AML-193 (cell line): ENCODE measurements at regions not wholly inside any gene's neighbourhood (a gene's known extent, or its start where the extent isn't known, plus 50 kb on each side); places are given as distances from the start of the nearest gene placed in this dataset.
"Not testable (repeated sequence)": the region's sequence is repeated elsewhere in the genome, so short reads cannot be mapped to it uniquely, and the experiment has no call there.

Experiments used
- DNase-seq, 2 experiments: peaks; one replicate each; lab custom pipeline; 2025; lab: John Stamatoyannopoulos, UW

DNA sequence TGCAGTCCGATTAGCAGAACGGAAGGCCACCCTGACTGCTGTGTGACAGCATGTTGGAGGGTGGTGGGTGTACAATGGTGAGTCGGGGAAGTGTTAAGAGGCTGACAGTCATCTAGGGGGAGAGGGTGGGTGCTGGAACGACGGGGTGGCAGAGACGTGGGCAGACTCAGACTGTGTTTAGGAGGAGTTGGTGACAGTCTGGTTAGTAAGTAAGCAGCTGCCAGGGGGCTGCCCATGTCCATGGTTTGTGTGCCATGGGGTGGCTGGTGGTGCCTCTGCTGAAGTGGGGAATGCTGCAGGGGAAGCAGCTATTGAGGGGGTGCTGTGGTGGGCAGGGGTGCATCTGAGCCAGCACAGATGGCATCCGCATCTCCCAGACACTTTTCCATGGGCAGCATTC lies 51.3 kb upstream of the BOD1 start:
- no peak for DNase-seq

DNA sequence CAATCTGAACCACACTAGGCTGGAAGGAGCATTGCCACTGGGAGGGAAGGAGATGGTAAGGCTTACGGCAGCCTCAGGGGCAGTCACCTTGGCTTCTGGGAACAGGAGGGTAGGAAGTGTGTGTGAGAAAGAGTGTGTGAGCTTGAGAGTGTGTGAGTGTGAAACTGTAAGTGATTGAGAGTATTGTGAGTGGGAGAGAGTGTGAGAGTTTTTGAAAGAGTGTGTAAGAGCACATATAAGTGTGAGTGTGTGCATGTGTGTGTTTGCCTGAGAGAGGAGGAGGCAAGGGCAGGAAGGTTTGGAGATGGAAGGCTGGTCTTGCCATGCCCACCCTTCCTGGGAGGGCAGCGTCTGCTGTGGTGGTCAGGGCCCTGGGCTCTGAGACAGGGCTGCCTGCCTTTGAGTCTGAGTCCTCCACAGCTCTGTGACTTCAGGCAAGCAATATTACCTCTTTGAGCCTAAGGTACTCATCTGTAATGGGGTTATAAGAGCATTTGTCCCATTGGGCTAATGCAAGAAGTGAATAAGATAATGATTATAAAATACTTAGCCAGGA lies 51.9 kb upstream of the BOD1 start:
- no peak for DNase-seq

DNA sequence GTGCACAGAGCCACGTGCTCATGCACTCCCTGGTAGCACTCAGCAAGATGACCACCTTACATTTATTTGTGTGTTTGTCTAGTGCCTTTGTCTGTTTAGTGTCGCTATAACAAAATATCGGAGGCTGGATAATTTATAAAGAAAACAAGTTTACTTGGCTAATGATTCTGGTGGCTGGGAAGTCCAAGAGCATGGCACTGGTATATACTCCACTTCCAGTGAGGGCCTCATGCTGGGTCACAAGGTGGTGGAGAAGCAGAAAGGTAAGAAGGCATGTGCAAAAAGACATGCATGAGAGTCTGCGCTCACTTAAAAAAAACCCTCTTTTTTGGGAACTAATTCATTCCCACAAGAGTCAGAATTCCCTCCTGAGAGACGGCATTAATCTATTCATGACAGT lies 52.5 kb upstream of the BOD1 start:
- DNase-seq: no peak

DNA sequence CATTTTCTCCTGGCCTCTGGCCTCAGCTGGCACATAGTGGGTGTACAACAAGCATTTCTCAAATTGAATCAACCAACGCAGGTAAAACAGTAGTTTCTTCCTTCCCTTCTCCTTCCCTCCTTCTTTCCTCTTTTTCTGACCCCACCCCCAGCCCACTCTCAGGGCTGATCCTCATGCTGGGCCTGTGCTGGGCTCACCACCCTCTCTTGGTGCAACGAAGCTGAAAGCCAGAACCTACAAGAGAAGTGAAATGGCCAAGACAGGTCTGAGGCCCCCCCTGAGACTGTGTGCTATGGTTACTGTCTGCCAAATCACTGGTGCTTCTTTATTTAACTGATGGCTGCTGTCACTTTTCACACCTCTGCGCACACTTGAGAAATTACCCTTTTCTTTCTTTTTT lies 53.0 kb upstream of the BOD1 start:
- DNase-seq: no peak

DNA sequence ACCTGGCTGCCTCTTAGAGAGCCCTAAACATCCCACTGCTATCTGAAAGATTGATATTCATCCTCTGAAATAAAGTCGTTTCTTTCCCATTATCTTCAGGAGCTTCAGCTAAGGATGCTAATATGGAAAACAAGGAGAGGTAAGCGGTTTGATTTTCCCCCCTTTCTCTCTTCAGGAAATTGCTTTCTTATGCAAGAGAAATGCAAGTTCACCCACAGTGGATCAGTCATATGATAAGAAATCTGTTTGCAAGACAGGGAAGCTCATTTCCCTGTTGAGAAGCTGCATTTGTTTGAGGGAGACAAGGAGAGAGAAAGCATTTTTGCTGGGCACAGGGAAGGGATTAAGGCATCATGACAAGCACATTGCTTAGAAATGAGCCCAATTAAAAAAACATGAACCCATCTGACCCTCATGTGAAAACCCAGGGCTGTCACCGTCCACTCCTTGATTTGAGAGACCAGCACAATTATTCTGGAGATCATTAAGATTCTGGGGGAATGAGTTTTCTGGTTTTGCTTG lies 53.7 kb upstream of the BOD1 start:
- no peak for DNase-seq

DNA sequence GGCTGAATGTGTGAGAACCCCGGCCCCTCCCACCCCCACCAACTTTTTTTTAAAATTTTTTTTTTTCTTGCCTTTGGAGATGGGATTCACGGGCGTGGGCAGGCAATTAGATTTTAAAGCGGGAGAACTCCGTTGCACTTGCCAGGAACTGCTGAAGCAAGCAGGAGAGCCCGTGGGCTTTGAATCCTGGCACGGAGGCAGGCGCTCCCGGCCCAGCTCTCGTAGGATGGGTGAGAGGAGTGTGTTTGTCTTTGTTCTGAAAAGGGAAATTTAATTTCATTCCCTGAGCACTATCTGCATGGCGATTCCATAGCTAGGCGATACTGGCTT lies 54.3 kb upstream of the BOD1 start:
- DNase-seq: no peak

DNA sequence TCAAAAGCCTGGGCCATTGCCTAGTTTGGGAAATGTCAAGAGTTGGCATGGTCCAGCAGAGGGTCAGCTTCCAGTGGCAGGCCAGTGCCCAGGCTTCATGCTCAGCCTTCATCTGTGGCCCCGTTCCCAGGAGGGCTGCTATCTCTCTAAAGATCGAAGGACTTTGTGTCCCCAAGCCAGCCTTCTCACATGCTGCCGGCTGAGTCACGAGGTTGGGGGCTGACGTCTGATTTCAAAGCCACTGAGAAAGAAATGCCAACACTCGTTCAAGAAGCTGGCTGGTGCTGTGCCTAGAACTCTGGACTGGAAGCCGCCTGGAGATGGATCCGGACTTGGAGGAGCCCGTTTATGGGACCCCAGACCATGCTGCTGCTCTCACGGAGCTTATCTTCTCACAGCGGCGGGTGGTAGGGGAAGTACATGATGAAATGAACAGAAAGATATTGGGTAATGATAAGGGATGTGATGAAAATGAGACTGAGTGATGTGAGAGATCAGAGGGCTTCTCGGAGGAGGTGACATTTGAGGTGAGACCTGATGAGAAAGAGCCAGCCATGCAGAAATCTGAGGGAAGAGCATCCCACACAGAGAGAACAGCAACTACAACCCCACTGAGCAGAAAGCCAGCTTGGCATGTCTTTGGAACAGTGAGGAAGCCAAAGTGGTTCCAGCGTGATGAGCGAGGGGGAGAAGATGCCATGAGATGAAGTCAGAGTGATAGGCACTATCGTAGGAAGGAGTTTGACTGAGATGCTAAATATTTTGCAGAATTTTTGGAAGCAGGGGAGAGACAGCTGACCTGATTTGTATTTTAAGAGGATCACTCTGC lies 54.9 kb upstream of the BOD1 start:
- DNase-seq: no peak

DNA sequence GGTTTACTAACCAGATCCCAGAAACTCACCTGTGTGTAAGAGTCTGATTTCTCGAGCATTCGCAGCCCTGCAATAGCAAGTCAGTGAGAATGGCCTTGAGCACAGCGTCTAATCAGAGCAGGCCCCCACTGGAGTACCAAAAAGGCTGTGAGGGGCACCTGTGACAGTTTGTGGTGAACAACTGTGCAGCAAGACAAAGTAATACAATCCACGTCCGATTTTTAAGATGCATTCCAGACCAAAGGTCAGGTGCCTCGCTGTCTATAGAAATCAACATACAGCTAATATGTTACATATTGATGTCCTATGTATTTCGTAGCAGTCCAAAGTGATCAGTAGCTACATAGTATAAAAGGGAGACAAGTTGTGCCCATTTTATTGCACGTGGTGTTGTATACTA lies 55.7 kb upstream of the BOD1 start:
- no peak for DNase-seq

DNA sequence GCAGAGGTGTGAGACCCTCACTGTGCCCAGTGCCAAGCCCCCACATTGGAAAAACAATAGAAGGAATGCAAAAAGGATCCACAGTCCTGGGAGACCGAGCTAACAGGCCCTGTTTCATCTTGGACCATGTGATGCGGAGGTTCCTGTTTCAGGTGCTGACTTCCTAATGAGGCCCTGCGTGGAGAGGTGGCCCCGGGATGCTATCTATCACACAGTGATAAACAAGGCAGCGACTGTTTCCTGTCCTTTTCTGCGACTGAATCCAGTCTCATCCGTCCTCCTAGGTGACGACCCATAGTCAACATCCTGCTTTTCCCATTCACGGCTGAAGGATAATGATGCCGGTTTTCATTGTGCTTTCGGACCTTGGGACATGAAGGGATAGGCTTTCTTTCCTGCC lies 56.4 kb upstream of the BOD1 start:
- DNase-seq: no peak

DNA sequence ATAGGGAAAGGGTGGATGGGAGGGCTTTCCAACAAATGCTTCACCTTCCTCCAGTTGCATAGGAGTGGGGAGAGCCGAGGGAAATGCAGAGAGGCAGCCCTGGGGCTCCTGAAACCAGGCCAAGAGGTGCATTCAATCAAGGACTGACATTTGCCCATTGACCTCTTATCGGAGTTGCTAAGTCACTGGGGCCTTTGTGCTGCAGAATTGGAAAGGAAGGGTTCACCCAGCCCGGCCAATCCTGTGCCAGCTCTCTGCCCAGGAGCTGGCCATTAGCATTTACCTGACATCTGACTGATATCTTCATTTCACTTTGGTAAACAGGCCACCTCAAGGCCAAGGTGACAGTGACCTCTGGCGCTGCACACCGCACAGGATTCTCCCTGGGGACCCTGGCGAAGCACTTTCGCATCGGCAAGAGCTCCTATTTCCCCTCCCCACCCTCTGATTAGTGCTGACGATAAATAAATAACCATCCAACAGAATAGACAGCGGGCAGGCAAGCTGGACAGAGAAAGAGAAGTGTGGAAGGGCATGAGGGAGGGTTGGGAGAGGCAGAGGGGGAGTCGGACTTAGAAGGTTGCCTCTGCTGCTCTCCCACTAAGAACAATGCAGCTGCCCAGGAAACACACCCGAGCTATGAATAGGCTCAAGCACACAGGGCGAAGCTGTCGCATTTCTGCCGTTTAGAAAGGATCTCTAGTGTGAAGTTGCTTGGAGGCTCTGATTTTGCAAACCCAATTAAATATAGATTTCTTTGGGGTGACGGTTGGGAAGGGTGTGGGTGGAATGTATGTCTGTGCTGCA lies 57.0 kb upstream of the BOD1 start:
- no peak for DNase-seq

DNA sequence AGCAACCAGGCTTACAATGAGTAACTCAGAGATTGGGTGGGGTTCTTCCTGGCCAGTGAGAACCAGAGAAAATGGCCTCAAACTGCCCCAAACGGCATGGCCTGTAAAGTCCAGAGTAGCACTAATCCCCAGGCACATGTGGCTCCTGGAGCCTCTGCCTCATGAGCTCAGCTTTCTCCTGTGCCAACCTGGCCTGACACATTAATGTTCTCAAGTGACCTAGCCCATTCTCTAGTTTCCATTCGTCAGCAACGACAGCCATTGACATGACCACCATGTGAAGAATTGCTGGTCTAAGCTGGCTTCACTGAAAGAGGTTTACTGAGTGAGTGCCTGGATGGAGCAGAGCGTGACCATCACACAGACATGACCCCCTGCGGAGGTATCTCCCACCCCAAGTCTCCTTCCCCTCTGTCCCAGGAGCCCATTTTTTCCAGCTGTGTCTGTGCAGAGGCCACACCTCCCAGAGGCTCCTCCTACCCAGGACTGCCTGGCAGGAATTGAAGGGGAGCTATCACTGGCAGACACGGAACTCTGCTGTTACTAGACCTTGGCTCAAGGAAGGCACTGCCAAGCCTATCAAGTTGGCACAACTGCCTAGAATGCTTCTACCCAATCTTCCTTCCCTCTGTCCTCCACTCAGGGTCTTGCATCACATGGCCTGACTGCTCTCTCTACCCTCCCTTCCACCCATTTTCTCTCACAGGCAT lies 59.0 kb upstream of the BOD1 start:
- DNase-seq: no peak

DNA sequence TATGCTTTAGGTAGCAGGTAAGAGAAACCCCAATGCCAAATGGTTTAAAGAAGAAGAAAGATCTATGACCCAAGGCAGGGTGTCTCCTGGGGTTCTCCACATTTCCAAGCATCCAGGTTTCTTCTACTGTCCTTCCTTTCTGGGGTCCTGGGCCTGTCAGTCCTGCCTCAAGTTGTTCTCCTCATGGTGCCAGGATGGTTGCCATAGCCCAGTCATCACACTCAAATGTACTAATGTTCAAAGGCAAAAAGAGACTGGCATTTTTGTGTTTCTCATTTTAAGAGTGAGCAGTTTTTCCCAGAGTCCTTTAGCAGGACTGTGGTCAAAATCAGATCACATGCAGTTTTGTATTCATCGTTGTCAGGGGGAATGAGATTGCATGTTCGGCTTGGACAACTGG lies 59.9 kb upstream of the BOD1 start:
- DNase-seq: no peak

DNA sequence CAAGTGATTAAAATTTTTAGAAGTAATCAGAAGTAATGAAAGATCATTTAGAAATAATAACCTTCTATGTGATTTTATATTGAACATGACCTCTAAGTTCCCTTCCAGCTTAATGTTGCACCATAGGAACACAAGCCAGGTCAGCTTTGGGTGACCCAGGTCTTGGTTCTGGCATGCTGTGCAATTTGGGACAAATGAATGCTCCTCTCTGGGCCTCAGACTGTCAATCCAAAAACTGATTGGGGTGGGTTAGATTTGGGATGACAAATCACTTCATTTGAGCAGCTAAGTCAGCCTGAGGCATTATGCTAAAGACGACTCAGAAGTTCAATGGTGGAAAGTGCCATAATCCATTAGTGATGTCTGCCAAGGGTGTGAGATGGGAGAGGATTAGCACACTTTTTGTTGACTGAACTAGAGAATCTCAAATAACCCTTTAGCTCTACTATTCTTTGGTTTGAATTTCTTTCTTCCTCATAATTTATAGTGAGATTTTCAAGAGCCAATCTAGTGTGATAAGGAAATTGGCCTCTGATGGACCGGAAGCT lies 60.7 kb upstream of the BOD1 start:
- no peak for DNase-seq

DNA sequence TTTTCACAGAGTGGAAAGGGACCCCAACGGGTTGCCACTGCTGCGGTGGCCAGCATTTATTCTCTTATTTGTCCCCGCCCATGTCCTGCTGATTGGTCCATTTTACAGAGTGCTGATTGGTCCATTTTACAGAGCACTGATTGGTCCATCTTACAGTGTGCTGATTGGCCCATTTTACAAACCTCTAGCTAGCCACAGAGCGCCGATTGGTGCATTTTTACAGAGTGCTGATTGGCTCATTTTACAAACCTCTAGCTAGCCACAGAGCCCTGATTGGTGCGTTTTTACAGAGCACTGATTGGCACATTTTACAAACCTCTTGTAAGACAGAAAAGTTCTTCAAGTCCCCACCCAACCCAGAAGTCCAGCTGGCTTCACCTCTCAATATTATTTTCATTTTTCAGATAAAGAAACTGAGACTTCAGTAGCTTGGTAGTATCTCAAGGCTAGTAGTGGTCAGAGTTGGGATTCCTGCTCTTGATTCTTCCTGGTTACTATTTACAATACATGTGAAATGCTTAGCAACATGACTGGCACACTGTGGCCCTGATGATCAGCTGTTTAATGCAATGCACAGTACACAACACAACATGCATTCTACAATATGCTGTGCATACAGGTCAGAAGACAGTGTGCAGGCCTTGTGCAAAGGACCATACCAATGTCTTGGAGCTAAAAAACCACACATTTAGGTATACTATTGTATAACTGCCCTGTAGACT lies 63.6 kb upstream of the BOD1 start:
- DNase-seq: no peak

DNA sequence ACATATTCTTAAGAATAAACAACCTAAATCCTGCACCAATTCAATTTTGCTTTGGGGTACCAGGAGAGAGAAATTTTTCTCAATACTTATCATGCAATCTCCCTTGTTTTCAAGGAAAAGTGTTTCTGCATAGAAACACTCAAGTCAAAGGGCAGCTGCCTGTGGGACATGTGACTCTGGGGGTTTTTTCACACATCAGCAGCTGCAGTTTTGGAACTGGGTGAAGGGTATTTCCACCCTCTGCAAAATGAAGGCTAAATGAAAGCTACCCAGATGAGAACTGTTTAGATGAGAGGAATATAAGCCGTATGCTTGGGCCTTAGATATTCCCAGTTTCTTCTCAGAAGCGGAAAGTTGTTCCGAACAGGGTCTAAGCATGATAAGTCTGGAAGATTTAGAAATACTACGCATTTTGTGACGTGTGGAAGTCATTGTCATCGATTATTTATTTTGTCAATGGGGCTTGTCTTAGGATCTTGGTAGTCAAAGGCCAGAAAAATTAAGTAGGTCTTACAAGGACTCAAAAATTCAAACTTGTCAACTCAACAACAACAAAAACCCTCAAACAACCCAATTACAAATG lies 64.3 kb upstream of the BOD1 start:
- no peak for DNase-seq

DNA sequence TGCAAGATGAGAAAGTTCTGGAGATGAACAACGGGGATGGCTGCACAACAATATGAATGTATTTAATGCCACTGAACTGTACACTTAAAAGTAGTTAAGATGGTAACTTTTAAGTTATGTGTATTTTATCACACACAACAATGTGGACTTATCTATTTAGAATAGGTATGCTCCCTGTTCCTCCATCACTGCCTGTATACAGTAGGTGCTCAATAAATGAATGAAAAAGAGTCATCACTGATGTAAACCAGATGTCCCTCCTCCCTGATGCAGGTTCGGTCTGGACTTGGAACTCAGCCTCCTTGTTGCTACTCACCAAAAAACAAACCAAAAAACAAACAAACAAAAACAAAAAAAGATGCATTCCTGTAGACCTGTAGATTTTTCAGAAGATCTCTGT lies 65.9 kb upstream of the BOD1 start:
- no peak for DNase-seq

DNA sequence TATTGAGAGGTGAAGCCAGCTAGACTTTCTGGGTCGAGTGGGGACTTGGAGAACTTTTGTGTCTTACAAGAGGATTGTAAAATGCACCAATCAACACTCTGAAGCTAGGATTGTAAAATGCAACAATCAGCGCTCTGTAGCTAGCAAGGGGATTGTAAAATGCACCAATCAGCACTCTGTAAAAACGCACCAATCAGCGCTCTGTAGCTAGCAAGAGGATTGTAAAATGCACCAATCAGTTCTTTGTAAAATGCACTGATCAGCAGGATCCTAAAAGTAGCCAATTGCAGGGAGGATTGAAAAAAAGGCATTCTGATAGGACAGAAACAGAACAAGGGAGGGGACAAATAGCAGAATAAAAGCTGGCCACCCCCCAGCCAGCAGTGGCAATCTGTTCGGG lies 68.1 kb upstream of the BOD1 start:
- DNase-seq: not testable (repeated sequence)

DNA sequence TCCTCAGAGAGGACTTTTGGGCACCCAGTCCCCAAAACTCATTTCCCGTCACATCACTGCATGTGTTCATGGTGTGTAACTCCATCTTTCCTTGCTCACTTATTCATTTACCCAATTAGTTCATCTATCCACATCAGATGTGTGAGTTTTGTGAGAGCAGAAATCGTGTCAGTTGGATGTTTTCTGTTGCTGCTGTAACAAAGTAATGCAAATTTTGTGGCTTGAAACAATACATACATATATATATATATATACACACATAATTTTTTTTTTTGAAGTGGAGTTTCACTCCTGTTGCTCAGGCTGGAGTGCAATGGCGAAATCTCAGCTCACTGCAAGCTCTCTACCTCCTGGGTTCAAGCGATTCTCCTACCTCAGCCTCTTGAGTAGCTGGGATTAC lies 70.5 kb upstream of the BOD1 start:
- no peak for DNase-seq

DNA sequence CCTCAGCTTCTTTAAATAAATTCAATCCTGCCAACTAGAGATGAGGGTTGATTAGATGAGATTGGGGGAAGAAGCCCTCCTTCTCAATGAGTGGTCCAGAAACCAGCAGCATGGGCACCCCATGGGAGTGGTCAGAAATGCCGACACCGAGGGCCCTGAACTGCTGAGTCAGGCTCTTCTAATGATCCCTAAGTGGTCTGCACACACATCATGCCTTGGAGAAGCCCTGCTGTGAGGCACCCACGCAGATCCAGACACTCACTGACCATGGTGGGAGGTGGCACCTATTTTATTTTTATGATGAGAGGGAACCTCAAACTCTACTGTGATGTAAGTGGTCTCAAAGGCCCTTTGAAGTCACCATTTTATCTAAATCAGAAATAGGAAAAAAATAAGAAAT lies 72.3 kb upstream of the BOD1 start:
- no peak for DNase-seq

DNA sequence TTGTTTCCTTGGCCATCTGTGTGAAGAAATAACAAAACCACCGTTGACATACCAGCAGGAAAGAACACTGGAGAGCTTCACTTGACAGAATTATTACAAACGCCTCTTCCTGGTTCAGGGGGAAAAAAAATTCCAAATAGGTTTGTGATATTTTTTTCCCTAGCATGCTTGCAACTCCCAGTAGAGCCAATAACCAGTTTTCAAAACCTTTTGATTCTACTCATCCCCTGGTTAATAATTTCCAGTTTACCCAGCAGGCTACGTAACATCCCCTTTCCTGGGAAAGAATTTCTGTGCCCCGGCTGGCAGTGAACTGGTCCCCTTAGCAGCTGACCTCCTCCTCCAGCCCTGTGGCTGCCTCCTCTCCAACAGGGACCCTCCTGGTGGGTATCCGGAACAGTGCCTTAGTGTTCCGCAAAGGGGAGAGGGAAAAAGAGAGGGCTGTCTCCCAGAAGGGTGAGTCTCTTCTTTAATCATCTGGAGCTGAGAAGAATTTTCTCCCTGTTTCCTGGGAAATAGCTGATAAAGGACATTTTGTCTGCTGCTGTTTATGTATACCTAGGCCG lies 72.8 kb upstream of the BOD1 start:
- DNase-seq: no peak
